Ectodermal cell (in vitro differentiated cells): ENCODE measurements at regions not wholly inside any gene's neighbourhood (a gene's known extent, or its start where the extent isn't known, plus 50 kb on each side); places are given as distances from the start of the nearest gene placed in this dataset.

Experiments
- H3K27ac ChIP-seq: 2 replicates; pipeline ENCODE4 v1.7.0; 2013; ENCODE audit warnings: mild to moderate bottlenecking, low read depth, low read length; ENCODE audit not compliant: insufficient read depth, poor library complexity, severe bottlenecking
- H3K27me3 ChIP-seq: 2 replicates; pipeline ENCODE4 v1.7.0; 2013; ENCODE audit warnings: mild to moderate bottlenecking, low read length; ENCODE audit not compliant: insufficient read depth, control insufficient read depth, poor library complexity, severe bottlenecking
- H3K36me3 ChIP-seq: one replicate; pipeline ENCODE4 v1.7.0; 2013; ENCODE audit warnings: low read length; ENCODE audit not compliant: control insufficient read depth, insufficient read depth
- H3K4me1 ChIP-seq: one replicate; pipeline ENCODE4 v1.7.0; 2013; ENCODE audit warnings: low read length; ENCODE audit not compliant: control insufficient read depth, insufficient read depth
- H3K4me3 ChIP-seq: 2 replicates; pipeline ENCODE4 v1.7.0; 2013; ENCODE audit warnings: low read depth, low read length, control low read depth; ENCODE audit not compliant: insufficient read depth
- H3K9me3 ChIP-seq: 2 replicates; pipeline ENCODE4 v1.7.0; 2013; ENCODE audit warnings: mild to moderate bottlenecking, low read length, moderate library complexity; ENCODE audit not compliant: control insufficient read depth
- WGBS, 2 experiments: methylation state at CpG; one replicate each; pipeline ENCODE4 v1.1.7; 2013; ENCODE audit warnings: missing lambda C conversion rate in 2 of 2; 5-methylcytosine and 5-hydroxymethylcytosine counted together

DNA sequence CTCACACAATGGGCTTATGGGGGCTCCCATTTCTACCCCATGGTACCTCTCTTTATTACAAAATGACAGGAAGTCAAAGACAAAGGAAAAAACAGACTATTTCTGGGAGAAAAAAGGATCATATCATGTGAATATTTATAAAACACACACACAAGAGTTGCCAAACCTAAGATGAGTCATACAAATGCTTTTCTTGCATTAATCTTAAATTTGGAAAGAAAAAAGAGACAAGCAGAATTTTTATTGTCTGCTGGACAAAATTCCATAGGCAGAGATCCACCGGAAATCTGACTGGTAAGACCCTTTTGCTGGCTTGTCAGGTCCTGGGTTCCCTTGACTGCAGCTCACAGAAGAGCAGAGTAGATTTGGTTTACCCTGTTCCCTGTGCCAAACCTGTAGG is 1732.3 kb upstream of the PIK3C3 start:
- H3K27me3 ChIP-seq, result no peaks in the 10 kb centered on the region
- H3K27ac ChIP-seq, result no peak overlapping the region
- no peaks in the 10 kb centered on the region for H3K36me3 ChIP-seq
- 91 to 95% methylated on average over 1 of the region's 1 CpG for WGBS, 2 experiments
- H3K4me1 ChIP-seq, result no peaks in the 10 kb centered on the region
- H3K9me3 ChIP-seq, result no peaks in the 10 kb centered on the region
- H3K4me3 ChIP-seq, result no peak overlapping the region

DNA sequence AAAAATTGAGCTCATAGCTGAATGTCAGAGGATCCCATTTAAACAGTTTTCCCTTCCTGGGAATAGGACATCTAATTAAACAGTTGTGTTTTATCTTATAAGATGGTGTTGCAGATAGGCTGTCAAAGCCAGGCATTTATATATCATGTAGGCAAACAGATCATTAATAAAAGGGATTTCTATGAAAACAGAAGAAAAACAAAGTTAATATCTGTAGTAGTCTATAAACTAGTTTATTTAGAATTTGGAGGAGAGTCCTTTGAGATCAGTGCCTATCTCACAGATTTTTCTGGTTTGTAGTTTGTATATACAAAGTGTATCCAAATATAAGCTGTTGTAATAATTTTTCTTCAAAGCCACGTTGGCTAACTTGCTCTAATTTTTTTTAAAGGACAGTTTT is 1738.2 kb upstream of the PIK3C3 start:
- no peaks in the 10 kb centered on the region for H3K9me3 ChIP-seq
- no peaks in the 10 kb centered on the region for H3K36me3 ChIP-seq
- no peak overlapping the region for H3K27ac ChIP-seq
- no peaks in the 10 kb centered on the region for H3K27me3 ChIP-seq
- 95% methylated on average over 1 of the region's 1 CpG; no CpG with 5 or more reads in 1 of the 2 experiments for WGBS, 2 experiments
- H3K4me1 ChIP-seq, result peaks cover 12% of the 10 kb centered on the region
- H3K4me3 ChIP-seq, result no peak overlapping the region

DNA sequence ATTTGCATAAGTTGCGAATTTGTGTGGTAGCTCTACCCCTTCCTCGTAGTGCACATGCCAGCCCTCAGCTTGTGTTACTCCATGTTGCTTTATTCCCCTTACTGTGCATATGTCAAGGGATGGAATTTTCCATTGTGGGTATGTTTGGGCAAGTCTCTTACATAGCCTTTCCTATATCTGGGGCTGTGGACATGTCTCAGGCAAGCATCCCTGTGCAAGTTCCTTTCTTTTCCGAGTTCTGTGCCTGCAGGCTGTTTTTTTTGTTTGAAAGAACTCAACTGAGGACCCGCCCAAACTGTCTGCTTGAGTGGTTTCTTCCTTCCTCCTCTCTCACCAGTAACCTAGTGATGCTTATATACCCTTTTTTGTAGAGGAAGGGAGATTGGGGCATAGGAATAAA is 1739.1 kb upstream of the PIK3C3 start:
- H3K4me3 ChIP-seq, result no peak overlapping the region
- H3K27ac ChIP-seq, result no peak overlapping the region
- no peaks in the 10 kb centered on the region for H3K36me3 ChIP-seq
- peaks cover 12% of the 10 kb centered on the region for H3K4me1 ChIP-seq
- no peaks in the 10 kb centered on the region for H3K9me3 ChIP-seq
- H3K27me3 ChIP-seq, result no peaks in the 10 kb centered on the region
- 73 to 86% methylated on average over 3 to 4 of the region's 4 CpGs for WGBS, 2 experiments

DNA sequence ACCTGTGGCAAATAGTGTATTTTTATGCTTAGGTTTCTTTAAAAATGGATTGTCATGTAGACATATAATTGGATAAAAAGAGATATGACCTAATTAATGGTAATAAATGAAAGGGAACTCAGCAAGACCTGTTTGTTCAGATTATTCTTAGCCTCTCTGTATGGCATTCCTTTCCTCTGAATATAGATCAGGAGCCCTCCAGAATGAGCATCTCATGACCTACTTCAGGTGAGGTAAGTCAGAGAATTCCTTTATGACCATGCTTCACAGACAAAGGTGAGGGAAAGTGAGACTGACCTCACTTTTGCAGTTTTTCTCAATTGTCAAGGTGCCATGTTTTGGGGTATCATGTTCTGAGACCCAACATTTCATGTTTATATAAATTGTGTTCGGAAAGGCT is 1744.3 kb upstream of the PIK3C3 start:
- no peaks in the 10 kb centered on the region for H3K27me3 ChIP-seq
- no peak overlapping the region for H3K27ac ChIP-seq
- 100% methylated on average over 1 of the region's 1 CpG for WGBS, 2 experiments
- H3K36me3 ChIP-seq, result no peaks in the 10 kb centered on the region
- H3K4me3 ChIP-seq, result no peak overlapping the region
- no peaks in the 10 kb centered on the region for H3K9me3 ChIP-seq
- peaks cover 12% of the 10 kb centered on the region for H3K4me1 ChIP-seq

DNA sequence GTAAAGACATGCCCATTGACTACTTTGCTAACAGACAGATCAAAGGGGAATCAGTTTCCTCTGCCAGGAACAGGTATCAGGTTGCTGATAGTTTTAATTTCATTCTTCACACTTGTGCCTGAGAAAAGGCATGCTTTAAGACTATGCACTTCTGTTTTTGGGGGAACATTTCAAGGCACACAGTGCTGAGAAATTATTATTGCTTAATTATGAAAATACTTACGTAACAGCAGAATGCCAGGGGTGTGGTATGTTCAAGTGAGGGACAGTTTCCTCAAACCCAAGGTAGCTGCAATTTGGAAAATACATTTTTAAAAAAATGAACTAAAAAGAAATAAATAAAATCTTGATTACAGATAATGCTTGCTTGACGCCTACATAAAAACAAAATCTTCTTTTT is 1746.1 kb upstream of the PIK3C3 start:
- Histone ChIP-seq H3K9me3 (no peaks in the 10 kb centered on the region), H3K27ac (no peak overlapping the region), H3K27me3 (no peaks in the 10 kb centered on the region), H3K4me3 (no peak overlapping the region), H3K4me1 (peaks cover 12% of the 10 kb centered on the region), H3K36me3 (no peaks in the 10 kb centered on the region)
- 70% methylated on average over 2 of the region's 2 CpGs; no CpG with 5 or more reads in 1 of the 2 experiments for WGBS, 2 experiments

DNA sequence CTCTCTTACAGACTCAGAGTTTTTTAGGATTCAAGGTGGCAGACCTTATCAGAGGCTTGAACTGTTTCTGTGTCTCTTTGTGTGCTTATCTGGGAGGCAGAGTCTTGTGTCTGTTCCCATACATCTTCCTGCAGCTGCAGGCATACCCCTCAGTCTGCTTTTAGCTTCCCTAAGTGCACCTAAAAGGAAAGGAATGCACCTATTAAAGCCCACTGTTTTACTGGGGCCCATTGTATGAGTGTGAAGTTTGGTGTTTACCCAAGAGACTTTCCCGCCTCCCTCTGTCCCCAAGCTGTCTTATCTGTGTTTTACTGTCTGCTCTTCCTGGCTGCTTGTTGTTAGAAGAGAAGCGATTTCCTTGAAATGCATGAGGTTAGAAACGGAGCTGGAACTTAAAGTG is 1757.3 kb upstream of the PIK3C3 start:
- Histone ChIP-seq H3K4me1 (peaks cover 4% of the 10 kb centered on the region), H3K27me3 (no peaks in the 10 kb centered on the region), H3K4me3 (no peak overlapping the region), H3K9me3 (no peaks in the 10 kb centered on the region), H3K27ac (no peak overlapping the region), H3K36me3 (no peaks in the 10 kb centered on the region)
- 74 to 76% methylated on average over 3 of the region's 3 CpGs for WGBS, 2 experiments

DNA sequence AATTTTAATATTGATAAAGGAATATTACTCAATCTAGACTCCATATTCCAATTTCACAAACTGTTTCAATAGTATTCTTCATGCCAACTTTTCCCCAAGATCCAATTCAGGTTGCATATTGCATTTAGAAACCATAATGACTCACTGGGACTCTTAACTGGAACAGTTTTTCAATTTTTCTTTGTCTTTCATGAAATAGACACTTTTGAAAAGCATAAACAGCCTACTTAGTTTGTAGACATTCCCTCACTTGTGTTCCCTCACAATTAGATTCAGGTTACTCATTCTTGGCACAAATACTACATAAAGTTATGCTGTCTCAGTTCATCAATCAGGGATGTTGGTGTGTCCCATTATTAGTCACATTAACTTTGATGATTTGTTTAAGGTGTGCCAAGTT is 1768.4 kb upstream of the PIK3C3 start:
- Histone ChIP-seq H3K27ac (no peak overlapping the region), H3K4me3 (no peak overlapping the region), H3K9me3 (no peaks in the 10 kb centered on the region), H3K36me3 (no peaks in the 10 kb centered on the region), H3K4me1 (peaks cover 3% of the 10 kb centered on the region), H3K27me3 (no peaks in the 10 kb centered on the region)

DNA sequence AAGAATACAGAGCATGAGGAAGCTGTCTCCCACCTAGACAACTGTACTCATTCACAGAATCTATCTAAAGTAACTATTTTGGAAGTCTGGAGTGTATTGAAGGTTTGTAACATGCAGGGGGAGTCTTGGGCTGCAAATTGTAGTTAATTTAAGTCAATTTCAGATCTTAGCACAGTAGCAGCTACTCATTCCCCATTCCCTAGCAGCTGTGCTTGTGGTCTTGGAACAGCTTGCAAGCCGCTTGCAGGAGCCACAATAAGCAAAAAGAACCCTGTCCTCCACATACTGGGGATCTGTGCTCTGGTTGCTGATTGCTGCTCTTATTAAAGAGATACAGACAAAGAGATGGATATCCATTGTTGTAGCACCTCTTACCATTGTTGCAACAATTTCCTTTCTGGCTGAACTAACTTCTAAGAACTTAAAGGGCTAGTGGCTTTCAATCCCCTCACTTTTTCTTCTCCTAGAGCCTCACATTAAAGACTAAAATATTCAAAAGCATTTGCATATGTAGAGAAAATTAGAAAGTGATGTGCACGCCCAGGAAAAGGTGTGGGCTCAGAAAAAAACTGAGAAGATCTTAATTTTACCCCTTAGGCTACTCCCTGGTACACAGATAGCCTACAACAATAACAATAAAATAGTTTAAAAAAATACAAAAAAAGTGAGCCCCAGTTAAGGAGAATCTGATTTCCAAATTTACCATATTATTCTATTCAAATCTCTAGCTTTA is 1775.1 kb upstream of the PIK3C3 start:
- H3K36me3 ChIP-seq, result no peaks in the 10 kb centered on the region
- no peaks in the 10 kb centered on the region for H3K9me3 ChIP-seq
- 47 to 62% methylated on average over 1 of the region's 2 CpGs for WGBS, 2 experiments
- no peak overlapping the region for H3K27ac ChIP-seq
- H3K4me1 ChIP-seq, result peaks cover 15% of the 10 kb centered on the region
- no peak overlapping the region for H3K4me3 ChIP-seq
- no peaks in the 10 kb centered on the region for H3K27me3 ChIP-seq

DNA sequence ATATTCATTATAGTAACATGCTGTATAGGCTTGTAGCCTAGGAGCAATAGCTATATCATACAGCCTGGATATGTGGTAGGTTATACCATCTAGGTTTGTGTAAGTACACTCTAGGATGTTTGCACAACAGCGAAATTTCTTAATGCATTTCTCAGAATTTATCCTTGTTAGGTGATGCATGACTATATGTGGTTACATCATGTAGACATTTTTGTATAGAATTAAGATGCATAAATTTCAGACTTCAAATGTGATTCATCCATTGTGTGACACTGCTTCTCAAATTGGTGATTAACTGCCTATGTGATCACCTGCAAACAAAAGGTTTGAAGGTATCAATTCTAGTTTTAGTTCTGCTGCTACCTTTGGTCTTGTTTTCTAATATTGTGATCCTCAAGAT is 1787.0 kb upstream of the PIK3C3 start:
- 100% methylated on average over 1 of the region's 1 CpG for WGBS, 2 experiments
- H3K4me1 ChIP-seq, result no peaks in the 10 kb centered on the region
- no peaks in the 10 kb centered on the region for H3K27me3 ChIP-seq
- H3K36me3 ChIP-seq, result no peaks in the 10 kb centered on the region
- no peaks in the 10 kb centered on the region for H3K9me3 ChIP-seq
- H3K4me3 ChIP-seq, result no peak overlapping the region
- no peak overlapping the region for H3K27ac ChIP-seq

DNA sequence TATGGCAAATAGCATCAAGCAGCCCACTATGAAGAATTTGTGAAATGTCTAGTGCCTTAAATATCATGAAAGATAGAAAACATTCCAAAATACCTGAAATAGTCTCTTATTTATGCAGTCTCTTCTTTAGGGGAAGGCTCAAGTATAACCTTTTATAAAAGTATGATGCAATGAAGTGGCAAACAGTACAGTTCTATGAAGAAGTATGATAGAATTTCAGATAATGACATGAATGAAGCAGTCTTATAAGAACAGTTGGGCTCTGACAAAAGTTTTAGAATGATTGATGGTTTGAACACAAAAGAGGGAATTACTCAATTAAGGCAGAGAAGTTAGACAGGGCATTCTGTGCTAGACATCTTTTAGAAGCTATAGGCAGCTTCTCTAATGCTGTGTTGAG is 1791.8 kb upstream of the PIK3C3 start:
- Histone ChIP-seq H3K27ac (no peak overlapping the region), H3K27me3 (no peaks in the 10 kb centered on the region), H3K4me3 (no peak overlapping the region), H3K36me3 (no peaks in the 10 kb centered on the region), H3K9me3 (no peaks in the 10 kb centered on the region), H3K4me1 (no peaks in the 10 kb centered on the region)

DNA sequence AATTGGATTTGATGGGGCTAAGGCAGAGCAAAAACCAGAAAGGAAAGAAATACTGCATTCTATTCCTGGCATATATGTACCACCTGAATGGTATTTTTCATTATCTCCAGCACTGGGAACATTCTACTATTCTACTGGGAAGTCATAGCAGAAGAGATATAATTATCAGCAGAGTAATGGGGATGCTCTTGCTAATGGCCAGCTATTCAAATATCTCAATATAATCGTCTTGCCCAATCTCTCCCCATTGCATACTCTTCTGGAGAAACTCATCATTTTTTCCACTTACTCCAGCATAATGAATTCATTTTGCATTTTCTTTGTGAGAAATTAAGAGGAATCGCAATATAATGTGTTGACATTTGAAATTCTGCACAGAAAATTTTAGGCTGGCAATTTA is 1794.7 kb upstream of the PIK3C3 start:
- H3K4me3 ChIP-seq, result no peak overlapping the region
- H3K27me3 ChIP-seq, result no peaks in the 10 kb centered on the region
- WGBS, 2 experiments, result 78 to 96% methylated on average over 2 of the region's 2 CpGs
- H3K27ac ChIP-seq, result no peak overlapping the region
- no peaks in the 10 kb centered on the region for H3K4me1 ChIP-seq
- no peaks in the 10 kb centered on the region for H3K9me3 ChIP-seq
- H3K36me3 ChIP-seq, result no peaks in the 10 kb centered on the region
